WTC11 (cell line): ENCODE measurements at regions not wholly inside any gene's neighbourhood (a gene's known extent, or its start where the extent isn't known, plus 50 kb on each side); places are given as distances from the start of the nearest gene placed in this dataset.

Source experiments
- ATAC-seq: fragments of 200-7000 bp; cut with Tn5 transposase; 2 replicates; pipeline ENCODE4 v1.10.0; 2021; ENCODE audit warnings: mild to moderate bottlenecking, moderate library complexity
- CTCF ChIA-PET: fragments of 300-600 bp; sonication (Branson Sonifier 250); formaldehyde crosslinking; loops from one replicate; lab custom pipeline; 2021; ENCODE audit warnings: antibody characterized with exemption; lab: Charles Lee
- POLR2A ChIA-PET: fragments of 350-600 bp; sonication (Branson Sonifier 250); formaldehyde crosslinking; loops from one replicate; lab custom pipeline; 2021; ENCODE audit warnings: antibody characterized with exemption; lab: Charles Lee
- DNase-seq: peaks from one replicate; pipeline ENCODE4 v3.0.0; 2021; ENCODE audit warnings: low spot score
- H3K27ac Mint-ChIP-seq: 2 replicates; pipeline ENCODE4 v1.8.0; 2021; ENCODE audit warnings: mixed read lengths
- H3K27me3 Mint-ChIP-seq: 2 replicates; pipeline ENCODE4 v1.8.0; 2021; ENCODE audit warnings: low read depth, mild to moderate bottlenecking, moderate library complexity, mixed read lengths
- H3K36me3 Mint-ChIP-seq: 2 replicates; pipeline ENCODE4 v1.8.0; 2021; ENCODE audit warnings: mixed read lengths
- H3K4me1 Mint-ChIP-seq: 2 replicates; pipeline ENCODE4 v1.8.0; 2022; ENCODE audit warnings: mixed read lengths
- H3K4me3 Mint-ChIP-seq: 2 replicates; pipeline ENCODE4 v1.8.0; 2021; ENCODE audit warnings: mild to moderate bottlenecking, moderate library complexity, mixed read lengths
- H3K9me3 Mint-ChIP-seq: 2 replicates; pipeline ENCODE4 v1.8.0; 2021; ENCODE audit warnings: mixed read lengths
- ATF1 ChIP-seq: sonication (generic); formaldehyde crosslinking; IDR thresholded peaks from 2 replicates; pipeline ENCODE4 v1.8.1; 2023; ENCODE audit warnings: mild to moderate bottlenecking, moderate library complexity, missing genetic modification reagents
- CREB1 ChIP-seq: sonication (generic); formaldehyde crosslinking; IDR thresholded peaks from 2 replicates; pipeline ENCODE4 v1.8.0; 2023; ENCODE audit warnings: mild to moderate bottlenecking, missing genetic modification reagents
- ELF4 ChIP-seq: sonication (generic); formaldehyde crosslinking; IDR thresholded peaks from 2 replicates; pipeline ENCODE4 v1.8.1; 2022; ENCODE audit warnings: low read depth, mild to moderate bottlenecking, moderate library complexity, missing genetic modification reagents
- ESRRA ChIP-seq: sonication (generic); formaldehyde crosslinking; IDR thresholded peaks from 2 replicates; pipeline ENCODE4 v1.8.1; 2022; ENCODE audit warnings: mild to moderate bottlenecking, missing genetic modification reagents, borderline replicate concordance
- FOXP1 ChIP-seq: sonication (generic); formaldehyde crosslinking; IDR thresholded peaks from 2 replicates; pipeline ENCODE4 v1.8.0; 2022; ENCODE audit warnings: missing genetic modification reagents, mild to moderate bottlenecking, moderate library complexity, borderline replicate concordance
- GTF2I ChIP-seq: fragments of 250-450 bp; sonication (Bioruptor Pico); conservative IDR thresholded peaks from 2 replicates; pipeline ENCODE4 v1.4.0; 2021; ENCODE audit warnings: mild to moderate bottlenecking
- HMGA2 ChIP-seq: fragments of 250-450 bp; sonication (Bioruptor Pico); IDR thresholded peaks from 2 replicates; pipeline ENCODE4 v1.4.0; 2021; ENCODE audit warnings: mild to moderate bottlenecking, moderate library complexity
- IRF2 ChIP-seq: sonication (generic); formaldehyde crosslinking; IDR thresholded peaks from 2 replicates; pipeline ENCODE4 v1.8.0; 2022; ENCODE audit warnings: low read depth, missing genetic modification reagents, borderline replicate concordance
- MXD4 ChIP-seq: fragments of 250-450 bp; sonication (Bioruptor Pico); IDR thresholded peaks from 2 replicates; pipeline ENCODE4 v1.8.0; 2021; ENCODE audit warnings: mild to moderate bottlenecking, moderate library complexity, borderline replicate concordance
- NFYB ChIP-seq: sonication (generic); formaldehyde crosslinking; conservative IDR thresholded peaks from 2 replicates; pipeline ENCODE4 v1.8.0; 2022; ENCODE audit warnings: low read depth, missing genetic modification reagents
- OVOL2 ChIP-seq: fragments of 250-450 bp; sonication (Bioruptor Pico); IDR thresholded peaks from 2 replicates; pipeline ENCODE4 v1.9.0; 2021; ENCODE audit warnings: mild to moderate bottlenecking, borderline replicate concordance
- RELA ChIP-seq: sonication (generic); formaldehyde crosslinking; IDR thresholded peaks from 2 replicates; pipeline ENCODE4 v1.8.1; 2022; ENCODE audit warnings: missing genetic modification reagents, mild to moderate bottlenecking, borderline replicate concordance
- SMAD4 ChIP-seq: sonication (generic); formaldehyde crosslinking; IDR thresholded peaks from 2 replicates; pipeline ENCODE4 v1.8.0; 2022; ENCODE audit warnings: mild to moderate bottlenecking, missing genetic modification reagents
- SP1 ChIP-seq: sonication (generic); formaldehyde crosslinking; conservative IDR thresholded peaks from 2 replicates; pipeline ENCODE4 v1.8.1; 2022; ENCODE audit warnings: missing genetic modification reagents
- TEAD1 ChIP-seq: sonication (generic); formaldehyde crosslinking; IDR thresholded peaks from 2 replicates; pipeline ENCODE4 v1.8.0; 2022; ENCODE audit warnings: mild to moderate bottlenecking, missing genetic modification reagents
- ZNF219 ChIP-seq: sonication (generic); formaldehyde crosslinking; IDR thresholded peaks from 2 replicates; pipeline ENCODE4 v1.8.0; 2023; ENCODE audit warnings: missing genetic modification reagents, mild to moderate bottlenecking, borderline replicate concordance
- TF ChIP-seq, protein P1 (sequence below): sonication (generic); formaldehyde crosslinking; IDR thresholded peaks from 2 replicates; pipeline ENCODE4 v1.8.1; 2023; ENCODE audit warnings: mild to moderate bottlenecking, missing genetic modification reagents
- TF ChIP-seq, protein P2 (sequence below): sonication (generic); formaldehyde crosslinking; IDR thresholded peaks from 2 replicates; pipeline ENCODE4 v1.8.0; 2022; ENCODE audit warnings: mild to moderate bottlenecking, missing genetic modification reagents
- TF ChIP-seq, protein P3 (sequence below): sonication (generic); formaldehyde crosslinking; IDR thresholded peaks from 2 replicates; pipeline ENCODE4 v1.8.1; 2022; ENCODE audit warnings: missing genetic modification reagents, borderline replicate concordance
- TF ChIP-seq, protein P4 (sequence below): sonication (generic); formaldehyde crosslinking; IDR thresholded peaks from 2 replicates; pipeline ENCODE4 v1.8.1; 2022; ENCODE audit warnings: low read depth, mild to moderate bottlenecking, moderate library complexity, missing genetic modification reagents, borderline replicate concordance
- TF ChIP-seq, protein P5 (sequence below): sonication (generic); formaldehyde crosslinking; IDR thresholded peaks from 2 replicates; pipeline ENCODE4 v1.8.1; 2023; ENCODE audit warnings: mild to moderate bottlenecking, missing genetic modification reagents
- TF ChIP-seq, protein P6 (sequence below): sonication (generic); formaldehyde crosslinking; IDR thresholded peaks from 2 replicates; pipeline ENCODE4 v1.8.1; 2023; ENCODE audit warnings: mild to moderate bottlenecking, missing genetic modification reagents, borderline replicate concordance
- TF ChIP-seq, protein P7 (sequence below): sonication (generic); formaldehyde crosslinking; conservative IDR thresholded peaks from 2 replicates; pipeline ENCODE4 v1.8.1; 2022; ENCODE audit warnings: mild to moderate bottlenecking, missing genetic modification reagents
- TF ChIP-seq, protein P8 (sequence below): sonication (generic); formaldehyde crosslinking; IDR thresholded peaks from 2 replicates; pipeline ENCODE4 v1.8.1; 2022; ENCODE audit warnings: mild to moderate bottlenecking, missing genetic modification reagents, moderate library complexity, borderline replicate concordance

DNA sequence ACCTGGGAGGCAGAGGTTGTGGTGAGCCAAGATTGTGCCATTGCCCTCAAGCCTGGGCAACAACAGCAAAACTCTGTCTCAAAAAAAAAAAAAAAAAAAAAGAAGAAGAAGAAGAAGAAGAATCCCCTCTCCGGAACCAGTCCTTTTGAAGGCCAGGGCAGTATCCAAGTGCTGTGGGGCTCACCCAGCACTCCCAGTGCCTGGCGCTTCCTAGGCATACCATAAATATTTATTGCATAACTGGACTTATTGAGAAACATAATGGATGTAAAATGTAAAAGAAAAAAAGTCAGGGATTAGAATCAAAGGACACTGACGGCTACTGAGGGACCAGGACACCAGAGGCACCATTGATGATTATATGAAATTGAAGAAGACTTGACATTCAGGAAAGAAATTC is 162.1 kb upstream of the KIT start:
- POLR2A ChIA-PET = no interaction called here
- DNase-seq (no peak), ATAC-seq (no peak)
- Mint-ChIP-seq H3K36me3 (no peaks in the 10 kb centered on the region), H3K4me1 (peaks cover 20% of the 10 kb centered on the region), H3K9me3 (peaks cover 8% of the 10 kb centered on the region; the same call in 1 of the 2 replicates), H3K27ac (no peak overlapping the region)
- CTCF ChIA-PET = no interaction called here
- TF ChIP-seq, protein P1, sequence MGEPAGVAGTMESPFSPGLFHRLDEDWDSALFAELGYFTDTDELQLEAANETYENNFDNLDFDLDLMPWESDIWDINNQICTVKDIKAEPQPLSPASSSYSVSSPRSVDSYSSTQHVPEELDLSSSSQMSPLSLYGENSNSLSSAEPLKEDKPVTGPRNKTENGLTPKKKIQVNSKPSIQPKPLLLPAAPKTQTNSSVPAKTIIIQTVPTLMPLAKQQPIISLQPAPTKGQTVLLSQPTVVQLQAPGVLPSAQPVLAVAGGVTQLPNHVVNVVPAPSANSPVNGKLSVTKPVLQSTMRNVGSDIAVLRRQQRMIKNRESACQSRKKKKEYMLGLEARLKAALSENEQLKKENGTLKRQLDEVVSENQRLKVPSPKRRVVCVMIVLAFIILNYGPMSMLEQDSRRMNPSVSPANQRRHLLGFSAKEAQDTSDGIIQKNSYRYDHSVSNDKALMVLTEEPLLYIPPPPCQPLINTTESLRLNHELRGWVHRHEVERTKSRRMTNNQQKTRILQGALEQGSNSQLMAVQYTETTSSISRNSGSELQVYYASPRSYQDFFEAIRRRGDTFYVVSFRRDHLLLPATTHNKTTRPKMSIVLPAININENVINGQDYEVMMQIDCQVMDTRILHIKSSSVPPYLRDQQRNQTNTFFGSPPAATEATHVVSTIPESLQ (CRISPR knock-in tag) = no peak
- TF ChIP-seq TEAD1 (CRISPR knock-in tag) (no peak), OVOL2 (no peak), SMAD4 (CRISPR knock-in tag) (no peak), ZNF219 (CRISPR knock-in tag) (no peak), ESRRA (CRISPR knock-in tag) (no peak), NFYB (no peak), ATF1 (CRISPR knock-in tag) (no peak), HMGA2 (no peak), ELF4 (CRISPR knock-in tag) (no peak), SP1 (CRISPR knock-in tag) (no peak), FOXP1 (CRISPR knock-in tag) (no peak), IRF2 (CRISPR knock-in tag) (no peak)
- TF ChIP-seq, protein P2, sequence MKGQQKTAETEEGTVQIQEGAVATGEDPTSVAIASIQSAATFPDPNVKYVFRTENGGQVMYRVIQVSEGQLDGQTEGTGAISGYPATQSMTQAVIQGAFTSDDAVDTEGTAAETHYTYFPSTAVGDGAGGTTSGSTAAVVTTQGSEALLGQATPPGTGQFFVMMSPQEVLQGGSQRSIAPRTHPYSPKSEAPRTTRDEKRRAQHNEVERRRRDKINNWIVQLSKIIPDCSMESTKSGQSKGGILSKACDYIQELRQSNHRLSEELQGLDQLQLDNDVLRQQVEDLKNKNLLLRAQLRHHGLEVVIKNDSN (CRISPR knock-in tag) = no peak
- TF ChIP-seq, protein P3, sequence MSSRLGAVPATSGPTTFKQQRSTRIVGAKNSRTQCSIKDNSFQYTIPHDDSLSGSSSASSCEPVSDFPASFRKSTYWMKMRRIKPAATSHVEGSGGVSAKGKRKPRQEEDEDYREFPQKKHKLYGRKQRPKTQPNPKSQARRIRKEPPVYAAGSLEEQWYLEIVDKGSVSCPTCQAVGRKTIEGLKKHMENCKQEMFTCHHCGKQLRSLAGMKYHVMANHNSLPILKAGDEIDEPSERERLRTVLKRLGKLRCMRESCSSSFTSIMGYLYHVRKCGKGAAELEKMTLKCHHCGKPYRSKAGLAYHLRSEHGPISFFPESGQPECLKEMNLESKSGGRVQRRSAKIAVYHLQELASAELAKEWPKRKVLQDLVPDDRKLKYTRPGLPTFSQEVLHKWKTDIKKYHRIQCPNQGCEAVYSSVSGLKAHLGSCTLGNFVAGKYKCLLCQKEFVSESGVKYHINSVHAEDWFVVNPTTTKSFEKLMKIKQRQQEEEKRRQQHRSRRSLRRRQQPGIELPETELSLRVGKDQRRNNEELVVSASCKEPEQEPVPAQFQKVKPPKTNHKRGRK (CRISPR knock-in tag) = no peak
- TF ChIP-seq, all 79 proteins: peak for 0
- no peak overlapping the region for H3K4me3 Mint-ChIP-seq
- H3K27me3 Mint-ChIP-seq = no peaks in the 10 kb centered on the region

DNA sequence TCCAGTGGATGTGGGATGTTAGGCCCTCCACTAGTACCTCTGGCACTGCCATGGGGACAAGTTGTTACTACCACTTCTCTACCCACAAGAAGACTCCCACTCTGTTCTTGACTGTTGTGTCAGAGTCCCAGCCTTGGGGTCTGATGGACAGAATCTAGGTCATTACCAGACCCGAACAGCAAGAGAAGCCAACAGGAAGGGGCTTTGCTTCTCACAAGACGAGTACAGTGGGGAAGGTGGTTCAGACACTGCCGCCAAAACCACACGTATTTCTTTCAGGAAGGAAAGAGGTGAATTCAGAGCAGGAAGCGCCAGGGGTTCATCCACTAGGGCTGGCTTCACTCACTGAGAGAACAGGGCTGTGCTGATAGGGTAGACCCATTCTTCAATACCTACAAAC is 161.3 kb upstream of the KIT start:
- Mint-ChIP-seq H3K36me3 (no peaks in the 10 kb centered on the region), H3K4me3 (no peak overlapping the region), H3K9me3 (peaks cover 8% of the 10 kb centered on the region; the same call in 1 of the 2 replicates), H3K4me1 (peaks cover 20% of the 10 kb centered on the region), H3K27me3 (no peaks in the 10 kb centered on the region), H3K27ac (no peak overlapping the region)
- DNase-seq (no peak), ATAC-seq (no peak)
- ChIA-PET POLR2A (no interaction called here), CTCF (no interaction called here)
- TF ChIP-seq GTF2I (CRISPR knock-in tag) = no peak
- TF ChIP-seq SMAD4 (CRISPR knock-in tag) = no peak
- TF ChIP-seq MXD4 = no peak
- TF ChIP-seq, protein P4, sequence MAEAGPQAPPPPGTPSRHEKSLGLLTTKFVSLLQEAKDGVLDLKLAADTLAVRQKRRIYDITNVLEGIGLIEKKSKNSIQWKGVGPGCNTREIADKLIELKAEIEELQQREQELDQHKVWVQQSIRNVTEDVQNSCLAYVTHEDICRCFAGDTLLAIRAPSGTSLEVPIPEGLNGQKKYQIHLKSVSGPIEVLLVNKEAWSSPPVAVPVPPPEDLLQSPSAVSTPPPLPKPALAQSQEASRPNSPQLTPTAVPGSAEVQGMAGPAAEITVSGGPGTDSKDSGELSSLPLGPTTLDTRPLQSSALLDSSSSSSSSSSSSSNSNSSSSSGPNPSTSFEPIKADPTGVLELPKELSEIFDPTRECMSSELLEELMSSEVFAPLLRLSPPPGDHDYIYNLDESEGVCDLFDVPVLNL (CRISPR knock-in tag) = no peak
- TF ChIP-seq RELA (CRISPR knock-in tag) = no peak
- TF ChIP-seq IRF2 (CRISPR knock-in tag) = no peak
- TF ChIP-seq ELF4 (CRISPR knock-in tag) = no peak
- TF ChIP-seq, protein P5, sequence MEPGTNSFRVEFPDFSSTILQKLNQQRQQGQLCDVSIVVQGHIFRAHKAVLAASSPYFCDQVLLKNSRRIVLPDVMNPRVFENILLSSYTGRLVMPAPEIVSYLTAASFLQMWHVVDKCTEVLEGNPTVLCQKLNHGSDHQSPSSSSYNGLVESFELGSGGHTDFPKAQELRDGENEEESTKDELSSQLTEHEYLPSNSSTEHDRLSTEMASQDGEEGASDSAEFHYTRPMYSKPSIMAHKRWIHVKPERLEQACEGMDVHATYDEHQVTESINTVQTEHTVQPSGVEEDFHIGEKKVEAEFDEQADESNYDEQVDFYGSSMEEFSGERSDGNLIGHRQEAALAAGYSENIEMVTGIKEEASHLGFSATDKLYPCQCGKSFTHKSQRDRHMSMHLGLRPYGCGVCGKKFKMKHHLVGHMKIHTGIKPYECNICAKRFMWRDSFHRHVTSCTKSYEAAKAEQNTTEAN (CRISPR knock-in tag) = no peak
- TF ChIP-seq, protein P6, sequence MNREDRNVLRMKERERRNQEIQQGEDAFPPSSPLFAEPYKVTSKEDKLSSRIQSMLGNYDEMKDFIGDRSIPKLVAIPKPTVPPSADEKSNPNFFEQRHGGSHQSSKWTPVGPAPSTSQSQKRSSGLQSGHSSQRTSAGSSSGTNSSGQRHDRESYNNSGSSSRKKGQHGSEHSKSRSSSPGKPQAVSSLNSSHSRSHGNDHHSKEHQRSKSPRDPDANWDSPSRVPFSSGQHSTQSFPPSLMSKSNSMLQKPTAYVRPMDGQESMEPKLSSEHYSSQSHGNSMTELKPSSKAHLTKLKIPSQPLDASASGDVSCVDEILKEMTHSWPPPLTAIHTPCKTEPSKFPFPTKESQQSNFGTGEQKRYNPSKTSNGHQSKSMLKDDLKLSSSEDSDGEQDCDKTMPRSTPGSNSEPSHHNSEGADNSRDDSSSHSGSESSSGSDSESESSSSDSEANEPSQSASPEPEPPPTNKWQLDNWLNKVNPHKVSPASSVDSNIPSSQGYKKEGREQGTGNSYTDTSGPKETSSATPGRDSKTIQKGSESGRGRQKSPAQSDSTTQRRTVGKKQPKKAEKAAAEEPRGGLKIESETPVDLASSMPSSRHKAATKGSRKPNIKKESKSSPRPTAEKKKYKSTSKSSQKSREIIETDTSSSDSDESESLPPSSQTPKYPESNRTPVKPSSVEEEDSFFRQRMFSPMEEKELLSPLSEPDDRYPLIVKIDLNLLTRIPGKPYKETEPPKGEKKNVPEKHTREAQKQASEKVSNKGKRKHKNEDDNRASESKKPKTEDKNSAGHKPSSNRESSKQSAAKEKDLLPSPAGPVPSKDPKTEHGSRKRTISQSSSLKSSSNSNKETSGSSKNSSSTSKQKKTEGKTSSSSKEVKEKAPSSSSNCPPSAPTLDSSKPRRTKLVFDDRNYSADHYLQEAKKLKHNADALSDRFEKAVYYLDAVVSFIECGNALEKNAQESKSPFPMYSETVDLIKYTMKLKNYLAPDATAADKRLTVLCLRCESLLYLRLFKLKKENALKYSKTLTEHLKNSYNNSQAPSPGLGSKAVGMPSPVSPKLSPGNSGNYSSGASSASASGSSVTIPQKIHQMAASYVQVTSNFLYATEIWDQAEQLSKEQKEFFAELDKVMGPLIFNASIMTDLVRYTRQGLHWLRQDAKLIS (CRISPR knock-in tag) = no peak
- TF ChIP-seq, protein P7, sequence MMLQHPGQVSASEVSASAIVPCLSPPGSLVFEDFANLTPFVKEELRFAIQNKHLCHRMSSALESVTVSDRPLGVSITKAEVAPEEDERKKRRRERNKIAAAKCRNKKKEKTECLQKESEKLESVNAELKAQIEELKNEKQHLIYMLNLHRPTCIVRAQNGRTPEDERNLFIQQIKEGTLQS = no peak
- TF ChIP-seq, protein P8, sequence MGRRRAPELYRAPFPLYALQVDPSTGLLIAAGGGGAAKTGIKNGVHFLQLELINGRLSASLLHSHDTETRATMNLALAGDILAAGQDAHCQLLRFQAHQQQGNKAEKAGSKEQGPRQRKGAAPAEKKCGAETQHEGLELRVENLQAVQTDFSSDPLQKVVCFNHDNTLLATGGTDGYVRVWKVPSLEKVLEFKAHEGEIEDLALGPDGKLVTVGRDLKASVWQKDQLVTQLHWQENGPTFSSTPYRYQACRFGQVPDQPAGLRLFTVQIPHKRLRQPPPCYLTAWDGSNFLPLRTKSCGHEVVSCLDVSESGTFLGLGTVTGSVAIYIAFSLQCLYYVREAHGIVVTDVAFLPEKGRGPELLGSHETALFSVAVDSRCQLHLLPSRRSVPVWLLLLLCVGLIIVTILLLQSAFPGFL (CRISPR knock-in tag) = no peak
- TF ChIP-seq CREB1 (CRISPR knock-in tag) = no peak
